Panc1 (cell line): ENCODE measurements at regions not wholly inside any gene's neighbourhood (a gene's known extent, or its start where the extent isn't known, plus 50 kb on each side); places are given as distances from the start of the nearest gene placed in this dataset.

ENCODE experiments used
- ATAC-seq: fragments of 200-7000 bp; cut with Tn5 transposase; 2 replicates; pipeline ENCODE4 v1.9.1; 2020; ENCODE audit warnings: mild to moderate bottlenecking, moderate library complexity
- BruUV-seq: library from RNA; stranded (reverse); fragments of 400-500 nt; replicated peaks from 2 replicates; lab custom pipeline; 2021; lab: Mats Ljungman, UMichigan
- CTCF ChIA-PET: fragments of 300-600 bp; sonication (Branson Sonifier 250); formaldehyde crosslinking; loops from one replicate; lab custom pipeline; 2022; ENCODE audit warnings: antibody characterized with exemption; lab: Charles Lee
- POLR2A ChIA-PET: fragments of 300-600 bp; sonication (Branson Sonifier 250); formaldehyde crosslinking; loops from one replicate; lab custom pipeline; 2022; ENCODE audit warnings: antibody characterized with exemption; lab: Charles Lee
- DNase-seq: peaks from one replicate; pipeline ENCODE4 v3.0.0-alpha.2; 2010; ENCODE audit warnings: low read depth, low spot score
- H3K27ac ChIP-seq: 2 replicates; pipeline ENCODE4 v1.5.1; 2011; ENCODE audit warnings: mild to moderate bottlenecking, low read length, inconsistent platforms
- H3K27me3 ChIP-seq: fragments of 200-500 bp; sonication (Bioruptor generic); 2 replicates; pipeline ENCODE4 v1.6.0; 2014; ENCODE audit warnings: low read length, inconsistent platforms; ENCODE audit not compliant: control insufficient read depth, insufficient read depth
- H3K36me3 ChIP-seq: fragments of 200-500 bp; sonication (Bioruptor generic); 2 replicates; pipeline ENCODE4 v1.5.1; 2014; ENCODE audit warnings: inconsistent platforms, mild to moderate bottlenecking, low read length, moderate library complexity; ENCODE audit not compliant: control insufficient read depth, insufficient read depth
- H3K4me1 ChIP-seq: 2 replicates; pipeline ENCODE4 v1.5.1; 2011; ENCODE audit warnings: inconsistent platforms, mild to moderate bottlenecking, low read length, moderate library complexity; ENCODE audit not compliant: control insufficient read depth, insufficient read depth
- H3K4me3 ChIP-seq, 2 experiments: 2 replicates each; pipeline ENCODE4 v1.5.1; 2011 to 2012; ENCODE audit warnings: low read depth in 2 of 2, low read length in 2 of 2, mild to moderate bottlenecking in 2 of 2, inconsistent platforms in 1 of 2, moderate library complexity in 1 of 2
- H3K9me3 ChIP-seq: fragments of 200-500 bp; sonication (Bioruptor generic); 2 replicates; pipeline ENCODE4 v1.5.1; 2014; ENCODE audit warnings: low read depth, mild to moderate bottlenecking, inconsistent platforms, low read length, moderate library complexity; ENCODE audit not compliant: control insufficient read depth, insufficient read depth
- POLR2AphosphoS5 ChIP-seq: IDR thresholded peaks from 2 replicates; pipeline ENCODE4 v1.6.1; 2012; ENCODE audit warnings: mild to moderate bottlenecking, low read depth, low read length, moderate library complexity
- REST ChIP-seq, 2 experiments: IDR thresholded peaks; 2 replicates each; pipeline ENCODE4 v1.6.1; 2011 to 2012; ENCODE audit warnings: low read depth in 2 of 2, control low read depth in 1 of 2, low read length in 1 of 2, mild to moderate bottlenecking in 1 of 2, moderate library complexity in 1 of 2; ENCODE audit not compliant: insufficient read depth in 1 of 2
- SIN3A ChIP-seq: IDR thresholded peaks from 2 replicates; pipeline ENCODE4 v1.6.1; 2012; ENCODE audit warnings: low read depth, mild to moderate bottlenecking, low read length, moderate library complexity, borderline replicate concordance; ENCODE audit not compliant: insufficient read depth
- TCF7L2 ChIP-seq: IDR thresholded peaks from 2 replicates; pipeline ENCODE4 v1.6.1; 2011; ENCODE audit warnings: mild to moderate bottlenecking, low read depth, low read length, inconsistent platforms
- in situ Hi-C: cut with HindIII; loops from 2 replicates; pipeline ENCODE4 v1.10.0; 2016; ENCODE audit warnings: low sequenced_read_pairs, low pct_unique_long_range_greater_than_20kb
- intact Hi-C: fragments of 100-400 bp; cut with micrococcal nuclease; formaldehyde crosslinking; loops from one replicate; pipeline ENCODE4 v1.10.0; 2022; ENCODE audit not compliant: unreplicated experiment
- TF ChIP-seq, protein P1 (sequence below): fragments of 450-650 bp; IDR thresholded peaks from 2 replicates; pipeline ENCODE4 v1.5.1; 2017; ENCODE audit warnings: mild to moderate bottlenecking

DNA sequence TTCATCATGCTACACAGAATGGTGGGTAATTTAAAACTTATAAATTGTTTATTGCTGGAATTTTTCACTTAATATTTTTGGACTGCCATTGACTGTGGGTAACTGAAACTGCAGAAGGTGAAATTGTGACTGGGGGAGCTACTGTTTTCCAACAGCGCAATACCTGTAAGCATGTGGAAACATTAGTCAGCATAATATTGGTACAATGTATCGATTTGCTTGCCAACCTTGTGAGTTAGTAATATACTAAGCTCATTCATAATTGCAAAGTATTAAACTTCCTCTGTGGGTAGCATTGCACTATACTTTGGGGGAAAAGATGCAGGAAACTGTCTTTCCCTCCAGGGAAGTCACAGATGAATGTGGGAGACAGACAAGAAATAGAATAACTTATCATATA is 766.5 kb downstream of the HDGFL1 start:
- DNase-seq: no peak
- no TSS peak for BruUV-seq
- ChIA-PET POLR2A (no interaction called here), CTCF (no interaction called here)
- Histone ChIP-seq H3K27ac (no peak overlapping the region), H3K9me3 (no peaks in the 10 kb centered on the region), H3K27me3 (no peaks in the 10 kb centered on the region), H3K36me3 (no peaks in the 10 kb centered on the region), H3K4me3 (no peak overlapping the region), H3K4me1 (no peaks in the 10 kb centered on the region)
- intact Hi-C loops: no loop called here
- TF ChIP-seq REST (IDR thresholded peaks at IDR 0.05; ENCODE audit: insufficient read depth in 1 of 2, low read depth in 2 of 2, low read length in 1 of 2): no peak
- no peak for TF ChIP-seq SIN3A
- TF ChIP-seq, protein P1, sequence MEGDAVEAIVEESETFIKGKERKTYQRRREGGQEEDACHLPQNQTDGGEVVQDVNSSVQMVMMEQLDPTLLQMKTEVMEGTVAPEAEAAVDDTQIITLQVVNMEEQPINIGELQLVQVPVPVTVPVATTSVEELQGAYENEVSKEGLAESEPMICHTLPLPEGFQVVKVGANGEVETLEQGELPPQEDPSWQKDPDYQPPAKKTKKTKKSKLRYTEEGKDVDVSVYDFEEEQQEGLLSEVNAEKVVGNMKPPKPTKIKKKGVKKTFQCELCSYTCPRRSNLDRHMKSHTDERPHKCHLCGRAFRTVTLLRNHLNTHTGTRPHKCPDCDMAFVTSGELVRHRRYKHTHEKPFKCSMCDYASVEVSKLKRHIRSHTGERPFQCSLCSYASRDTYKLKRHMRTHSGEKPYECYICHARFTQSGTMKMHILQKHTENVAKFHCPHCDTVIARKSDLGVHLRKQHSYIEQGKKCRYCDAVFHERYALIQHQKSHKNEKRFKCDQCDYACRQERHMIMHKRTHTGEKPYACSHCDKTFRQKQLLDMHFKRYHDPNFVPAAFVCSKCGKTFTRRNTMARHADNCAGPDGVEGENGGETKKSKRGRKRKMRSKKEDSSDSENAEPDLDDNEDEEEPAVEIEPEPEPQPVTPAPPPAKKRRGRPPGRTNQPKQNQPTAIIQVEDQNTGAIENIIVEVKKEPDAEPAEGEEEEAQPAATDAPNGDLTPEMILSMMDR: no peak
- in situ Hi-C loops: no loop called here
- no peak for ATAC-seq

GRCh38 chr6:23339268-23339667 is 769.9 kb downstream of the HDGFL1 start:
- in situ Hi-C loops: no loop called here
- no peak for DNase-seq
- no peak for ATAC-seq
- Histone ChIP-seq H3K36me3 (no peaks in the 10 kb centered on the region), H3K4me1 (no peaks in the 10 kb centered on the region), H3K4me3 (no peak overlapping the region), H3K27me3 (no peaks in the 10 kb centered on the region), H3K9me3 (no peaks in the 10 kb centered on the region), H3K27ac (no peak overlapping the region)
- intact Hi-C loops: no loop called here
- CTCF ChIA-PET: no interaction called here
- POLR2A ChIA-PET: no interaction called here
- TF ChIP-seq SIN3A (no peak), POLR2AphosphoS5 (no peak)
- TF ChIP-seq, protein P1: no peak
- no TSS peak for BruUV-seq

DNA sequence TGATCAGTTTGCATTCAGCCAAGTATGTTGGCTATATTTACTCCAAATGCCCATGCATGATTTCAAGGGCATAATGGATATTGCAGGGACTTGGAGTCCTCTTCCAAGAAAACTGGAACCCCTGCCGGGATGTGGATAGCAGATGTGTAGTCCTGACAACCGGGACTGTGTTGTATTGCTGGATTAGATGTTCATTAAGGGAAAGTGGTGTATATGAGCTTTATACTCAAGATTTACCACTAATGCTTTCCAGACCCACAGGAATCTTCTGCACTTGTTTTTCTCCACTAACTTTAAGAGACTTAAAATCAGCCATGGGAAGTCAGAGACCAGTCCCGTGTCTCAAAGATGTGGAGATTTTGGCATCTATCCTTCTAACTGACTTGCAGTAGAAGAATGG is 770.9 kb downstream of the HDGFL1 start:
- ChIA-PET POLR2A (no interaction called here), CTCF (no interaction called here)
- H3K36me3 ChIP-seq: no peaks in the 10 kb centered on the region
- H3K9me3 ChIP-seq: no peaks in the 10 kb centered on the region
- no peaks in the 10 kb centered on the region for H3K27me3 ChIP-seq
- TF ChIP-seq SIN3A: no peak
- no peak for TF ChIP-seq REST (IDR thresholded peaks at IDR 0.05; ENCODE audit: insufficient read depth in 1 of 2, low read depth in 2 of 2, low read length in 1 of 2)
- TF ChIP-seq TCF7L2: no peak
- TF ChIP-seq POLR2AphosphoS5: no peak
- TF ChIP-seq, protein P1: no peak
- no TSS peak for BruUV-seq
- in situ Hi-C loops: no loop called here
- intact Hi-C loops: no loop called here
- no peak for ATAC-seq
- no peak for DNase-seq
- no peak overlapping the region for H3K4me3 ChIP-seq
- no peaks in the 10 kb centered on the region for H3K4me1 ChIP-seq
- H3K27ac ChIP-seq: no peak overlapping the region
